Chondrocyte (in vitro differentiated cells): ENCODE measurements at regions not wholly inside any gene's neighbourhood (a gene's known extent, or its start where the extent isn't known, plus 50 kb on each side); places are given as distances from the start of the nearest gene placed in this dataset.
A peak's percentile ranks its signal among the peaks of the same experiment; 100 is the strongest.
"Not testable (repeated sequence)": the region's sequence is repeated elsewhere in the genome, so short reads cannot be mapped to it uniquely, and the experiment has no call there.

Source experiments
- DNase-seq: peaks from one replicate; pipeline ENCODE4 v3.0.0; 2021; ENCODE audit warnings: mixed read lengths, low spot score
- H3K27ac Mint-ChIP-seq: one replicate; pipeline ENCODE4 v1.8.0; 2021; ENCODE audit warnings: mild to moderate bottlenecking, moderate library complexity, mixed read lengths; ENCODE audit not compliant: unreplicated experiment
- H3K27me3 Mint-ChIP-seq: 2 replicates; pipeline ENCODE4 v1.8.0; 2021; ENCODE audit warnings: low read depth, mixed read lengths
- H3K36me3 Mint-ChIP-seq: 2 replicates; pipeline ENCODE4 v1.8.0; 2021; ENCODE audit warnings: low read depth, mixed read lengths
- H3K4me1 Mint-ChIP-seq: 2 replicates; pipeline ENCODE4 v1.8.0; 2021; ENCODE audit warnings: low read depth, mild to moderate bottlenecking, mixed read lengths
- H3K4me3 Mint-ChIP-seq: one replicate; pipeline ENCODE4 v1.8.0; 2021; ENCODE audit warnings: mild to moderate bottlenecking, moderate library complexity, mixed read lengths; ENCODE audit not compliant: unreplicated experiment
- H3K9me3 Mint-ChIP-seq: 2 replicates; pipeline ENCODE4 v1.8.0; 2021; ENCODE audit warnings: low read depth, mixed read lengths
- TF ChIP-seq, protein P1 (sequence below): fragments of 200-600 bp; sonication (generic); IDR thresholded peaks from 2 replicates; pipeline ENCODE4 v1.5.0; 2021; ENCODE audit warnings: antibody characterized with exemption, mild to moderate bottlenecking, moderate library complexity

DNA sequence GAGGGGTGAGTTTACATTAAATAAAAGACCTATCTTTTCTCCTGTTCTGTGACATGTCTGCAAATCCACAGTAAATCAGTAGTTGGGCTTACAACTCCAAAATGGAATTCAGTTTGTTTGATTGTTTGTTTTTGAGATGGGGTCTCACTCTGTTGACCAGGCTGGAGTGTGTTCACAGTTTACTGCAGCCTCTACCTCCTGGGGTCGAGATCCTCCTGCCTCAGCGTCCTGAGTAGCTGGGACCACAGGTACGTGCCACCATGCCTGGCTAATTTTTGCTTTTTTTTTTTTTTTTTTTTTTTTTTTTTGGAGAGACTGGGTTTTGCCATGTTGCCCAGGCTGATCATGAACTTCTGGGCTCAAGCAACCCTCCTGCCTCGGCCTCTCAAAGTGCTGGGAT, 63.5 kb upstream of the ADPGK start:
- Mint-ChIP-seq H3K4me3 (no peak overlapping the region), H3K36me3 (no peaks in the 10 kb centered on the region), H3K27me3 (peaks cover 5% of the 10 kb centered on the region), H3K27ac (no peak overlapping the region), H3K4me1 (peaks cover 37% of the 10 kb centered on the region), H3K9me3 (no peaks in the 10 kb centered on the region)
- DNase-seq = no peak
- TF ChIP-seq, protein P1, sequence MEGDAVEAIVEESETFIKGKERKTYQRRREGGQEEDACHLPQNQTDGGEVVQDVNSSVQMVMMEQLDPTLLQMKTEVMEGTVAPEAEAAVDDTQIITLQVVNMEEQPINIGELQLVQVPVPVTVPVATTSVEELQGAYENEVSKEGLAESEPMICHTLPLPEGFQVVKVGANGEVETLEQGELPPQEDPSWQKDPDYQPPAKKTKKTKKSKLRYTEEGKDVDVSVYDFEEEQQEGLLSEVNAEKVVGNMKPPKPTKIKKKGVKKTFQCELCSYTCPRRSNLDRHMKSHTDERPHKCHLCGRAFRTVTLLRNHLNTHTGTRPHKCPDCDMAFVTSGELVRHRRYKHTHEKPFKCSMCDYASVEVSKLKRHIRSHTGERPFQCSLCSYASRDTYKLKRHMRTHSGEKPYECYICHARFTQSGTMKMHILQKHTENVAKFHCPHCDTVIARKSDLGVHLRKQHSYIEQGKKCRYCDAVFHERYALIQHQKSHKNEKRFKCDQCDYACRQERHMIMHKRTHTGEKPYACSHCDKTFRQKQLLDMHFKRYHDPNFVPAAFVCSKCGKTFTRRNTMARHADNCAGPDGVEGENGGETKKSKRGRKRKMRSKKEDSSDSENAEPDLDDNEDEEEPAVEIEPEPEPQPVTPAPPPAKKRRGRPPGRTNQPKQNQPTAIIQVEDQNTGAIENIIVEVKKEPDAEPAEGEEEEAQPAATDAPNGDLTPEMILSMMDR = no peak

DNA sequence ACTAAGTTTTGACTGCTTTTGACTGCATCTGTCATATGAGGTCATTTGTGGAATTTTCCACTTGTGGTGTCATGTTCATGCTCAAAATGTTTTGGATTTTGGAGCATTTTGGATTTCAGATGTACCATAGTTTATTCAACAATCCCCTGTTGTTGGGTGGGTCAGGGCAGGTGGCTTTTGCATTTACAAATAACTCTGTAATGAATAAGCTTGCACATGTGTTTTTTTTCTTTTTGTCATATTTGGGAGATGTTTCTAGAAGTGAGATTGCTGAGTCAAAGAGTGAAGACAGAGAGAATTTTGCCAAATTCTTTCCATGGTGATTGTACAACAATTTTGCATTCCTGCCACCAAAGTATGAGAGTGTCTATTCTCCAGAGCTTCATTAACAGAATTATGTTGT, 62.4 kb upstream of the ADPGK start:
- H3K9me3 Mint-ChIP-seq = no peaks in the 10 kb centered on the region
- peaks cover 11% of the 10 kb centered on the region for H3K27me3 Mint-ChIP-seq
- H3K36me3 Mint-ChIP-seq = no peaks in the 10 kb centered on the region
- no peak for DNase-seq
- H3K4me3 Mint-ChIP-seq = no peak overlapping the region
- TF ChIP-seq, protein P1 = peak; percentile 68
- peak overlapping the region; percentile 72 for H3K27ac Mint-ChIP-seq
- peaks cover 37% of the 10 kb centered on the region for H3K4me1 Mint-ChIP-seq

DNA sequence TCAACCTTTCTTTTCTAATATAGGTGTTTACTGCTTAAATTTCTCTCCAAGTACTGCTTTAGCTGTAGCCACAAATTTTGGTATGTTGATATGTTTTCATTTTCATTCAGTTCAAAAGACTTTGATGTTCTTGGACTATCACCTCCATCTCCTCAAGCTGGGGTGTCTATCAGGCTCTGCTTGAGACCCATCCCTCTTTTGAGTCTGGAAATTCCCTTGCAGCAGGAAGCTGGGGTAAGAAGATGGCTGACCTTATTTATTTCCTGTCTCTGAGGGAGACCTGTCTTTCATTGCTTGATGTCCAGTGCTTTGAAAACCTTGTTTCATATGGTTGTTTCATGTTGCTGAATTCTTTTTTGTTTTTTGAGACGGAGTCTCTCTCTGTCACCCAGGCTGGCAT, 60.5 kb upstream of the ADPGK start:
- H3K27ac Mint-ChIP-seq = no peak overlapping the region
- H3K36me3 Mint-ChIP-seq = no peaks in the 10 kb centered on the region
- no peak overlapping the region for H3K4me3 Mint-ChIP-seq
- TF ChIP-seq, protein P1 = no peak
- DNase-seq = no peak
- peaks cover 32% of the 10 kb centered on the region for H3K4me1 Mint-ChIP-seq
- H3K9me3 Mint-ChIP-seq = no peaks in the 10 kb centered on the region
- peaks cover 18% of the 10 kb centered on the region for H3K27me3 Mint-ChIP-seq

DNA sequence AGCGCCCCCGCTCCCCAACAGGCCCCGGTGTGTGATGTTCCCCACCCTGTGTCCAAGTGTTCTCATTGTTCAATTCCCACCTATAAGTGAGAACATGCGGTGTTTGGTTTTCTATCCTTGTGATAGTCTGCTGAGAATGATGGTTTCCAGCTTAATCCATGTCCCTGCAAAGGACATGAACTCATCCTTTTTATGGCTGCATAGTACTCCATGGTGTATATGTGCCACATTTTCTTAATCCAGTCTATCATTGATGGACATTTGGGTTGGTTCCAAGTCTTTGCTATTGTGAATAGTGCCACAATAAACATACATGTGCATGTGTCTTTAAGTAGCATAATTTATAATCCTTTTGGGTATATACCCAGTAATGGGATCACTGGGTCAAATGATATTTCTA, 59.8 kb upstream of the ADPGK start:
- peaks cover 27% of the 10 kb centered on the region for H3K4me1 Mint-ChIP-seq
- H3K4me3 Mint-ChIP-seq, H3K27ac Mint-ChIP-seq, H3K9me3 Mint-ChIP-seq, H3K36me3 Mint-ChIP-seq, DNase-seq: not testable (repeated sequence)
- peaks cover 17% of the 10 kb centered on the region for H3K27me3 Mint-ChIP-seq

DNA sequence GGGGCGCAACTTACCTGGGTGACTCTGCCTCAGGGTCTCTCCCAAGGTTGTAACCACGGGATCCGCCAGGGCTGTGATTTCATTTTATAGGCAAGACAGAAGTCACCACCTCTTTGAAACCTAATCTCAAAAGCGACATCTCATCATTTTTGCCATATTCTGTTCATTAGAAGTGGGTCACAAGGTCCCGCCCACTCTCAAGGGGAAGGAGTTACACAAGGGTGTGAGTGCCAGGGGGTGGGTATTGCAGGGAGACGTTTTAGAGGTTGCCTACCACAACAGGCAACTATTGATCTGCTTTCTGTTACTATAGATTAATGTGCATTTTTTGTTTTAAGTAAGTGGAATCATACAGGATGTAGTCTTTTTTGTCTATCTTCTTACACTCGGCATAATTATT, 56.6 kb upstream of the ADPGK start:
- no peaks in the 10 kb centered on the region for H3K36me3 Mint-ChIP-seq
- DNase-seq = no peak
- H3K4me1 Mint-ChIP-seq = peaks cover 3% of the 10 kb centered on the region
- peaks cover 17% of the 10 kb centered on the region for H3K27me3 Mint-ChIP-seq
- H3K27ac Mint-ChIP-seq = no peak overlapping the region
- H3K4me3 Mint-ChIP-seq = no peak overlapping the region
- TF ChIP-seq, protein P1 = no peak
- H3K9me3 Mint-ChIP-seq = no peaks in the 10 kb centered on the region

DNA sequence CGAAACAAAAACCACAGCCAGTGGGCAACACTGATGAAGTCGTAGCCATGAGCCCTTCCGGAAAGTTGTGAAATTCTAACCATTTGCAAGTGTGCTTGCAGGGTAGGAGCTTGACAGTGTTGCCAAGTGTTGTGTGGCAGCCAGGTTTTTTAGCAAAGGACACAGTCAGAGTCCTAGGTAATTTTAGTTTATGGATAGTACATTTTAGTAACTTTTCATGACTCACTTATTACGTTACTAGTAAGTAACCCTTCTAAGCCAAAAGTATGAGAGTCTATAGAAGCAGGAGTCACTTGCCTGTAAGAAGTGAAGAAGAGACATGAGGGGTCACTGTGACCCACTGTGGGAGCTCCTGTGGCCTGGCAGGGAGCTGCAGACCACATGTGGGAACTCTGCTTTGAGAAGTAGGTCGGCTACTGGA, 54.8 kb upstream of the ADPGK start:
- Mint-ChIP-seq H3K4me3 (no peak overlapping the region), H3K27me3 (peaks cover 22% of the 10 kb centered on the region), H3K27ac (no peak overlapping the region), H3K4me1 (no peaks in the 10 kb centered on the region), H3K36me3 (no peaks in the 10 kb centered on the region), H3K9me3 (no peaks in the 10 kb centered on the region)
- DNase-seq = no peak
- TF ChIP-seq, protein P1 = no peak
